ENCODE measurements at regions not wholly inside any gene's neighbourhood (a gene's known extent, or its start where the extent isn't known, plus 50 kb on each side); places are given as distances from the start of the nearest gene placed in this dataset.

DNA sequence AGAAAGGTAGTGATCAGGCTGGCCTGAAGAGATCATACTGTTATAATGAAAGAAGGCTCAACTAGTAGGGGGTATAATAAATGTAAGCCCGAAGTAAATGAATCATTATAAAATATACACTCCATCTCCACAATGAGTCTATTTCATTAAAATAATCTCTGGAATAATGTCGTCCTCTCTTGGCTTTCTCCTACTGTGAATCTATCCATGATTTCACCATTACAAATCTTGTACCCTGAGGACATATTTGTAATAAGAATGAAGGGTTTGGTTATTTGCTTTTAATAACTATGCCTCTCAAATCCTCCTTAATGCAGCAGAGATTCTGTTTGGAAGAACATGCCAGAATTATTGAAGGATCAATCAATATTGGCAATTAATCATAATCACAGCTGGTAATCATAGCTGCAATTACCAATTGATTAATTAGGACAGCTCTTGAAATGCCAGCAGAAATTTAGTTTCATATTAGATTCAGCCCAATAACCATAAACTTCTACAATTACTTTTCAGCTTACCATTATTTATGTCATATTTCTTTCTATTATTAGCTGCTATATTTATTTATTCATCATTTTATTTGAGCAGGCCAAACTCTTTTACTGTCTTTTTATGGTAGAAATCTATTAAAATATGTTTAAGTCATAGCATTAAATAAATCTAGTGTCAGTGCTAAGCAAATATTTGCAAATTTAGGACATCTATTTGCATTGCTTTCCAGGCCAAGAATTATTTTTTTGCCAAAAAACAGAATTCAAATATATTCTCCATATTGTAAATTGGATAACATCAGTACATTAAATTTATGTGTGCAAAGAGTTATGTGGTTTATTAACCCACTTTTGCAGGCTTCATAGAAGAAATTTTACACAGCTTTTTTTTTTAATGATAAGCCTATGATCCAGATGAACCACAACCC is 588.4 kb upstream of the LRRC4C start:
- Histone ChIP-seq H3K36me3 (ENCODE audit: control insufficient read depth, insufficient read depth, low read length) (no peaks in the 10 kb centered on the region), H3K4me1 (ENCODE audit: control insufficient read depth, insufficient read depth, low read length) (no peaks in the 10 kb centered on the region), H3K4me3 (ENCODE audit: low read length) (no peak overlapping the region), H3K9ac (ENCODE audit: low read length) (no peak overlapping the region), H3K27ac (ENCODE audit: low read depth, low read length) (no peak overlapping the region), H3K27me3 (ENCODE audit: control insufficient read depth, insufficient read depth, low read length) (no peaks in the 10 kb centered on the region)

DNA sequence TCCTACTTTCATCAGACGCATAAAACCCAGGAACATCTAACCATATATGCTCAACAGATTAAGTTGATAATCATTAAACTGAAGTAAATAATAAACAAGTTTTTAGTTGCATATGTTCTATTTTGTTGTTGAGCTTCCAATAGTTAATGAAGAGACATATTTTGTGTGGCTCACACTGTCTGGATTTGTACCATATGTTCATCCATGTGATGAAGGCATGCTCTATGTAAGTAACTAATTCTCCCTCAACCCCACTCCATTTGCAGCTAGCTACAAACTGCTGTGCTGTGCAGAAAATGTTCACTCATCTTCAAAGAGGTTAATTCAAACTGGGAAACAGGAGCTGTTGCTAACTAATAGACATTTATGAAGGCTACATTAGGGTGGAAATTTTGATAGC is 589.7 kb upstream of the LRRC4C start:
- Histone ChIP-seq H3K4me3 (ENCODE audit: low read length) (no peak overlapping the region), H3K4me1 (ENCODE audit: control insufficient read depth, insufficient read depth, low read length) (no peaks in the 10 kb centered on the region), H3K9ac (ENCODE audit: low read length) (no peak overlapping the region), H3K27me3 (ENCODE audit: control insufficient read depth, insufficient read depth, low read length) (no peaks in the 10 kb centered on the region), H3K27ac (ENCODE audit: low read depth, low read length) (no peak overlapping the region), H3K36me3 (ENCODE audit: control insufficient read depth, insufficient read depth, low read length) (no peaks in the 10 kb centered on the region)

DNA sequence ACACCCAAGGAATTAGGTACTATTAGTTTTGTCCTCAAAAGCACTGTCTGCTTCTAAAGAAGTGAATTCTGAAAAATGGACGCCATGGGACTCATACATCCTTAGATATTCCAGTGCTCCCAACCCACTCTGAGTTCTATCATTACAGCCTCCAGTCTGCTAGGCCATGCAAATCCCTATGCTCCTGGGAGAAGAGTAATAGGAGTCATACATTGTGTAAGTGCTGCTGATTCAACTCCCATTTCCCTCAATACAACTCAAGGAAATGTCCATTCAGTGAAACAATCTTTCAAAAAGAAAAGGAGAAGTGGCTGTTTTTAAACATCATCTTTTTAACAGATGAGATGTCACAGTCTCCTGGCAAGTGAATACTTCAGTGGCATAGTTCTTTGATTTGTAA is 590.2 kb upstream of the LRRC4C start:
- no peaks in the 10 kb centered on the region for H3K27me3 ChIP-seq (ENCODE audit: control insufficient read depth, insufficient read depth, low read length)
- no peaks in the 10 kb centered on the region for H3K36me3 ChIP-seq (ENCODE audit: control insufficient read depth, insufficient read depth, low read length)
- no peak overlapping the region for H3K27ac ChIP-seq (ENCODE audit: low read depth, low read length)
- H3K9ac ChIP-seq (ENCODE audit: low read length), result no peak overlapping the region
- H3K4me1 ChIP-seq (ENCODE audit: control insufficient read depth, insufficient read depth, low read length), result no peaks in the 10 kb centered on the region
- H3K4me3 ChIP-seq (ENCODE audit: low read length), result no peak overlapping the region

DNA sequence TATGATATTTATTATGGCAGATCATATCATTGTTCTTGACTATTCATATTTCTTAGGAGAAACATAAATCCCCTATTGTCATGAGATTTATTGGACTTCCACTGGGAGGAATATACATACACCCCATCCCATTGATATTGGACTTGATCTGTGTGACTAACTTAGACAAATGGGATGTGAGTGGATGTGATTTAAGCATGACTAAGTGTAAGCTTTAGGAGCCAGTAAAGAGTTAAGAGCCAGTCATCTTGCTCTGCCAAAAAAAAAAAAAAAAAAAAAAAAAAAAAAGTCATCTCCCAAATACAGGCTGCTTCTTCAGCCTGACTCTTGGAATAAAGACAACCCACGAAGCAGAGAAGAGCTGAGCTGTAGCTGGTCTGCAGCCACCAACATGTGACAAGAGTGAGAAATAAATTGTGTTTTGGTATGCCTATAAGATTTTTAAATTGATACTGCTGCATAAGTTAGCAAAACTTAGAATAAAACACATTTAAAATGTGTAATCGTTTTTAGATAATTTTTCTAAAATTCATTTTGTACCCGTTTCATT is 595.0 kb upstream of the LRRC4C start:
- no peak overlapping the region for H3K27ac ChIP-seq (ENCODE audit: low read depth, low read length)
- H3K4me3 ChIP-seq (ENCODE audit: low read length), result no peak overlapping the region
- H3K36me3 ChIP-seq (ENCODE audit: control insufficient read depth, insufficient read depth, low read length), result no peaks in the 10 kb centered on the region
- H3K27me3 ChIP-seq (ENCODE audit: control insufficient read depth, insufficient read depth, low read length), result no peaks in the 10 kb centered on the region
- no peaks in the 10 kb centered on the region for H3K4me1 ChIP-seq (ENCODE audit: control insufficient read depth, insufficient read depth, low read length)
- no peak overlapping the region for H3K9ac ChIP-seq (ENCODE audit: low read length)

DNA sequence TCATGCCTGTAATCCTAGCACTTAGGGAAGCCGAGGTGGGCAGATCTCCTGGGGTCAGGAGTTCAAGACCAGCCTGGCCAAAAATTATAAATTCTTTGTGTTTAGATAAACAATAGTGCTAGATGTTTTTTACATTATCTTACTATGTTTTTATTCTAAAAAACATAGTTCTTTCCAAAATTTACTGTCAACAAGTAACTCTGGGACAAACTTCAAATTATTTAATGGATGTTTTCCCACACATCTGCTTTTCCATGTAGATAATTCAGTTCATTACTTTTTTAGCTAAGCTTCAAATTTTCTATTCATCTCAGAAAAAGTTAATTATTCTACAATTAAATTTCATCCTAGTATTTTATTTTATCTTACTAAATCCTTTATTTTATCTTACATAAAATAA is 596.2 kb upstream of the LRRC4C start:
- Histone ChIP-seq H3K4me1 (ENCODE audit: control insufficient read depth, insufficient read depth, low read length) (no peaks in the 10 kb centered on the region), H3K4me3 (ENCODE audit: low read length) (no peak overlapping the region), H3K27me3 (ENCODE audit: control insufficient read depth, insufficient read depth, low read length) (no peaks in the 10 kb centered on the region), H3K27ac (ENCODE audit: low read depth, low read length) (no peak overlapping the region), H3K9ac (ENCODE audit: low read length) (no peak overlapping the region), H3K36me3 (ENCODE audit: control insufficient read depth, insufficient read depth, low read length) (no peaks in the 10 kb centered on the region)

DNA sequence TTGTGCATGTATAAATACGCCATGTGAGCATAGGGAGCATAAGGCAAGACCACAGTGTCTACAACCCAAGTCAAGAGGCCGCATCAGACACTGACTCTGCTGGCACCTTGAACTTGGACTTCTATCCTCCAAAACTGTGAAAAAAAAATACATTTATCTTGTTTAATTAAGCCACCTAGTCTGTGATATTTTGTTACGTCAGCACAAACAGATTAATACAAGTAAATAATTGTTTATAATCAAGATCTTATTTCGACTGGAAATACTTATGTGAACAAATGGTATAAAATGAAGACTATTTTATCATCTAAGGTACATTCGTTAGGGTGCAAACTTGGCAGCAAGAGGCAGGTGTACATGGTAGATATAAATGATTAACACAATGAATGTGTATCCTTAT is 599.3 kb upstream of the LRRC4C start:
- Histone ChIP-seq H3K27me3 (ENCODE audit: control insufficient read depth, insufficient read depth, low read length) (no peaks in the 10 kb centered on the region), H3K4me1 (ENCODE audit: control insufficient read depth, insufficient read depth, low read length) (no peaks in the 10 kb centered on the region), H3K9ac (ENCODE audit: low read length) (no peak overlapping the region), H3K4me3 (ENCODE audit: low read length) (no peak overlapping the region), H3K36me3 (ENCODE audit: control insufficient read depth, insufficient read depth, low read length) (no peaks in the 10 kb centered on the region), H3K27ac (ENCODE audit: low read depth, low read length) (no peak overlapping the region)

DNA sequence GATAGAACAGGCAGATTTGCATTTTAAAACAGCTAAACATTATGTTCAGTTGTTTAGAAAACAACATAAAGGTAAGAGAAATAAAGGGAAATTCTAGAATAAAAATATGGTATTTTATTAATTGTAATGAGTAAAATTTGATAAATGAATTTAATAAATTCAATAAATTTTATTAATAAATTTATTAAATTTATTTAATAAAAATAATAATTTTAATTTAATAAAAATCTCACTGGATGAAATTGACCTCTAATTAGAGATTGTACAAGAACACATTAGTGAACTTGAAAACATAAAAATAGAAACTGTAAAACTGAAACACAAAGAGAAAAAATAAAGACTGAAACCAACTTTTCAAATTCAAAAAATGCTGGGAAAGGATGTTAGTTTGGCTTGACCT is 605.7 kb upstream of the LRRC4C start:
- Histone ChIP-seq H3K36me3 (ENCODE audit: control insufficient read depth, insufficient read depth, low read length) (no peaks in the 10 kb centered on the region), H3K4me3 (ENCODE audit: low read length) (no peak overlapping the region), H3K4me1 (ENCODE audit: control insufficient read depth, insufficient read depth, low read length) (no peaks in the 10 kb centered on the region), H3K27ac (ENCODE audit: low read depth, low read length) (no peak overlapping the region), H3K9ac (ENCODE audit: low read length) (no peak overlapping the region), H3K27me3 (ENCODE audit: control insufficient read depth, insufficient read depth, low read length) (no peaks in the 10 kb centered on the region)

DNA sequence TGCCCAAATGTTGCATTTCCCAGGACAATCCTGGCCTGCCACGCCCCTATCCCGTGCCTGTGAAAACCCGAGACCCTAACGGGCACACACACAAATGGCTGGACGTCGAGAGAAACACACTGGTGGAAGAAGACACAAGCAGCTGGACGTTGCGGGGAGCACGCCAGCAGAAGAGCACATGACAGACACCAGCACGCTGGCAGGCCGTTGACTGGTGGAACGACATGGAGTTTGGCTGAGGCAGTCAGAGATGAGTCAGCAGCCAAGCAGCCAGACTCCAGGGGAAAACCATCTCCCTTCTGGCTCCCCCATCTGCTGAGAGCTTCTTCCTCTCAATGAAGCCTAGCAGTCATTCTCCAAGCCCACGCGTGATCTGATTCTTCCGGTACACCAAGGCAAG is 606.7 kb upstream of the LRRC4C start:
- no peaks in the 10 kb centered on the region for H3K27me3 ChIP-seq (ENCODE audit: control insufficient read depth, insufficient read depth, low read length)
- H3K4me1 ChIP-seq (ENCODE audit: control insufficient read depth, insufficient read depth, low read length), result no peaks in the 10 kb centered on the region
- H3K36me3 ChIP-seq (ENCODE audit: control insufficient read depth, insufficient read depth, low read length), result no peaks in the 10 kb centered on the region
- H3K27ac ChIP-seq (ENCODE audit: low read depth, low read length), result no peak overlapping the region
- H3K9ac ChIP-seq (ENCODE audit: low read length), result no peak overlapping the region
- no peak overlapping the region for H3K4me3 ChIP-seq (ENCODE audit: low read length)

DNA sequence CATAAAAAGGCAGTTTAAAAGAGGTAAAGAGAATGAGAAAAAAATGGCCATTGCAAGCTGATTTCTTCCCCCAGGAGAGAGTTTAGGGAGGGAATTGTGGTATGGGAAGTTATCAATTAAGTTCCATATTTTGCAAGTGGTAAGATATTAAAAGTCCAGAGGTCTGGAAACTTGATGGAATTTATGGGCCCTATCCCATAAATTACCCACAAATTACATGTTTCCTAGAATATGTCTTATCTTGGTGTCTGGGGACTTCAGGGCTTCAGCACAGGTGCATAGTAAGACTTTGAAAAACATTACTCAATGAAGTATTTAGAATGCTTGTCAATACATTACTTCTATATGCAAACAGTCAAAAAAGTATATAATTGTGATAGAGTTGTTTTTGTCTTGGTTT is 614.9 kb upstream of the LRRC4C start:
- Histone ChIP-seq H3K4me3 (ENCODE audit: low read length) (no peak overlapping the region), H3K27ac (ENCODE audit: low read depth, low read length) (no peak overlapping the region), H3K36me3 (ENCODE audit: control insufficient read depth, insufficient read depth, low read length) (no peaks in the 10 kb centered on the region), H3K4me1 (ENCODE audit: control insufficient read depth, insufficient read depth, low read length) (no peaks in the 10 kb centered on the region), H3K9ac (ENCODE audit: low read length) (no peak overlapping the region), H3K27me3 (ENCODE audit: control insufficient read depth, insufficient read depth, low read length) (no peaks in the 10 kb centered on the region)

DNA sequence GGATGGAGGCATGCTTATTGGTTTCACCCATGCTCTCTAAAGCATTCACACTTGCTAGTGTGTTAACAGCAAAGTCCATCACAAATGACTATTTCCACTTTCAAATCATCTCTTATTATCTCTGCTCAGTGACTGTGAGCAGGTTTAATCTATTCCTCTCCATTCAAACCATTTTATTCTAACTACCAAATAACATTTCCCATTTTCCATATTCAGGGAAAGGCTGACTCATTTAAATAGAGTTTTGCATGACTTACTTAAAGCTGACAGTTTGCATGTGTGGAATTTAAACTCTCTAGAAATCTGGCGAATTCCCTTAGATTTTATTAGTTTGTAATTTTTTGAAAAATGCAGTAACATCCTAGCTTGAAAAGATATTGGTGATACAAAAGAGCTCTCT is 615.7 kb upstream of the LRRC4C start:
- Histone ChIP-seq H3K4me3 (ENCODE audit: low read length) (no peak overlapping the region), H3K36me3 (ENCODE audit: control insufficient read depth, insufficient read depth, low read length) (no peaks in the 10 kb centered on the region), H3K4me1 (ENCODE audit: control insufficient read depth, insufficient read depth, low read length) (no peaks in the 10 kb centered on the region), H3K27ac (ENCODE audit: low read depth, low read length) (no peak overlapping the region), H3K9ac (ENCODE audit: low read length) (no peak overlapping the region), H3K27me3 (ENCODE audit: control insufficient read depth, insufficient read depth, low read length) (no peaks in the 10 kb centered on the region)

DNA sequence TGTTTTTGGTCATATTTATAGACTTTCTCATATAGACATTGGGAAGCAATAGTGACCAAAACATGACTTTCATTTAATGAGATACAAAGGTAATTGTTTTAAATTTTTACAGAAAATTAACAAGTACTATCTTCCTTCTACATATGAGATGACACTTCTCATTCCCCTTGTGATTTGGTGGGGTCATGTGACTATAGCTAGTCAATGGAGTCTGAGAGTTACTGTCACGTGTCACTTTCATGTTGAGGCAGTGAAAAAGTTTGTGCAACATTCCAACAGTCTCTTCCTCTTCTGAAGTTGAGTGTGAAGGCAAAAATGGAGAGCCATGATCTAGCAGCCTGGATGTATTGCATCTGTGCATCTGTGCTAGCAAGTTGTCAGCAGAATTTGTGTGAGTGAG is 618.3 kb upstream of the LRRC4C start:
- no peaks in the 10 kb centered on the region for H3K27me3 ChIP-seq (ENCODE audit: control insufficient read depth, insufficient read depth, low read length)
- H3K36me3 ChIP-seq (ENCODE audit: control insufficient read depth, insufficient read depth, low read length), result no peaks in the 10 kb centered on the region
- no peak overlapping the region for H3K9ac ChIP-seq (ENCODE audit: low read length)
- H3K27ac ChIP-seq (ENCODE audit: low read depth, low read length), result no peak overlapping the region
- H3K4me3 ChIP-seq (ENCODE audit: low read length), result no peak overlapping the region
- H3K4me1 ChIP-seq (ENCODE audit: control insufficient read depth, insufficient read depth, low read length), result no peaks in the 10 kb centered on the region

DNA sequence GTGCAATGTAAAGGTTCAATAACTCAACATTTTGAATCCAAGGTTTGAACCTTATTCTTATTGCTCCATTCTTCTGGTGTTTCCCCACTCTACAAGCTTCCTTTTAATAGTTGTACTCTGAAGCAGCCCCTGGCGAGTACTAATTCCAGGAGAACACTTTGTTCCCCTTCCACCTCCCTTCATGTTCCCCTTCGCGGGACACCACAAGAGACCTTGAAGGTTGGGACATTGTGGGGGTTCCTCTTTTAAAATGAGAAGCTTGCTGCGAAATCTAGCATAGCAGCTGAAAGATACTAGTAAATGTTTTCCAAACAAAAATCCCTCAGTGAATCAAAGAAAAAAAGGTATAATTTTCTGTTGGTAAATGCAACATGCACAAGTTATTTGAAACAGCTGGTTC is 626.3 kb upstream of the LRRC4C start:
- H3K27me3 ChIP-seq (ENCODE audit: control insufficient read depth, insufficient read depth, low read length), result no peaks in the 10 kb centered on the region
- no peak overlapping the region for H3K27ac ChIP-seq (ENCODE audit: low read depth, low read length)
- no peaks in the 10 kb centered on the region for H3K4me1 ChIP-seq (ENCODE audit: control insufficient read depth, insufficient read depth, low read length)
- no peak overlapping the region for H3K4me3 ChIP-seq (ENCODE audit: low read length)
- H3K36me3 ChIP-seq (ENCODE audit: control insufficient read depth, insufficient read depth, low read length), result no peaks in the 10 kb centered on the region
- no peak overlapping the region for H3K9ac ChIP-seq (ENCODE audit: low read length)

DNA sequence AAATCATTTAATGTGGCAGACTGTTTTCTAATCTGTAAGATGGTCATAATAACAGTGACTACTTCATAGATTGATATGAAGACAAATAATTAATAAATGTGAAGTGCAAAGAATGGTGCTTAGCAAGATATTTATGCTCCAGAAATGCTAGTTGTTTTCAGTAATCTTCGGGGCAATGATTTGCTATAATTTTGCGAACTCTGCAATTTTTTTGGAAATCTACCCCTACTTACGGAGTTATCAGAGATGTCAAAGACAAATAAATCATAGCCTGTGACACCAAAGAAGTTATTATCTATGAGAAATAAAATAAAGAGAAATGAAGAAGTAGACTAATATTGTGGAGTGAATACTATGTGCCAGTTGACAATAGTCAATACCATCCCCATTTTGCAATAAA is 634.1 kb upstream of the LRRC4C start:
- Histone ChIP-seq H3K4me3 (ENCODE audit: low read length) (no peak overlapping the region), H3K4me1 (ENCODE audit: control insufficient read depth, insufficient read depth, low read length) (no peaks in the 10 kb centered on the region), H3K36me3 (ENCODE audit: control insufficient read depth, insufficient read depth, low read length) (no peaks in the 10 kb centered on the region), H3K27ac (ENCODE audit: low read depth, low read length) (no peak overlapping the region), H3K9ac (ENCODE audit: low read length) (no peak overlapping the region), H3K27me3 (ENCODE audit: control insufficient read depth, insufficient read depth, low read length) (no peaks in the 10 kb centered on the region)

Data from rectal smooth muscle tissue (tissue), 1 donor.